ENCODE measurements at regions not wholly inside any gene's neighbourhood (a gene's known extent, or its start where the extent isn't known, plus 50 kb on each side); places are given as distances from the start of the nearest gene placed in this dataset.
"Not testable (repeated sequence)": the region's sequence is repeated elsewhere in the genome, so short reads cannot be mapped to it uniquely, and the experiment has no call there.

DNA sequence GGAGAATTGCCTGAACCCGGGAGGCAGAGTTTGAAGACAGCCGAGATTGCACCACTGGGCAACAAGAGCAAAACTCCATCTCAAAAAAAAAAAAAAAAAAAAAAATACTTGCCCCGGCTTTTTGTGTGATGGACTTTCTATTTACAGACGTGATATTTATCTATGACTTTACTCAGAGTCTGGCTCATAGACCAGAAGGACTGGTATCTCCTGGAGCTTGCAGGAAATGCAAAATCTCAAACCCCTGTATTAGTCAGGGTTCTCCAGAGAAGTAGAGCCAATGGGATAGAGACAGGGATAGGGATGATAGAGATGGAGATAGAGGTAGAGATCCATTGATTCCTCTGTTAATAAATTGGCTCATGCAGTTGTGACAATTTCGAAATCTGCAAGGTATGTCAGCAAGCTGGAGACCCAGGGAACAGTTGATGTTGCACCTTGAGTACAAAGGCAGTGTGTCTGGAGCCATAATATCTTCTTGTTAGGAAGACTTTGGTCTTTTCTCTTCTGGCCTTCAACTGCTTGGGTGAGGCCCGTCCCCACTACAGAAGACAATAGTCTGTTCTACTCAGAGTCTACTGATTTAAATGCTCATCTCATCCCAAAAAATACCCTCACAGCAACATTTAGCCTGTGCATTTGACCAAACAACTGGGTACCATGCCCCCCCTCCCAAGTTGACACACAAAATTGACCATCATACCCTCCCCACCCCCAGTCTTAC, 195.4 kb upstream of the MSX2 start:
- in situ Hi-C loops (cut with HindIII; ENCODE audit: low sequenced_read_pairs) = no loop called here

DNA sequence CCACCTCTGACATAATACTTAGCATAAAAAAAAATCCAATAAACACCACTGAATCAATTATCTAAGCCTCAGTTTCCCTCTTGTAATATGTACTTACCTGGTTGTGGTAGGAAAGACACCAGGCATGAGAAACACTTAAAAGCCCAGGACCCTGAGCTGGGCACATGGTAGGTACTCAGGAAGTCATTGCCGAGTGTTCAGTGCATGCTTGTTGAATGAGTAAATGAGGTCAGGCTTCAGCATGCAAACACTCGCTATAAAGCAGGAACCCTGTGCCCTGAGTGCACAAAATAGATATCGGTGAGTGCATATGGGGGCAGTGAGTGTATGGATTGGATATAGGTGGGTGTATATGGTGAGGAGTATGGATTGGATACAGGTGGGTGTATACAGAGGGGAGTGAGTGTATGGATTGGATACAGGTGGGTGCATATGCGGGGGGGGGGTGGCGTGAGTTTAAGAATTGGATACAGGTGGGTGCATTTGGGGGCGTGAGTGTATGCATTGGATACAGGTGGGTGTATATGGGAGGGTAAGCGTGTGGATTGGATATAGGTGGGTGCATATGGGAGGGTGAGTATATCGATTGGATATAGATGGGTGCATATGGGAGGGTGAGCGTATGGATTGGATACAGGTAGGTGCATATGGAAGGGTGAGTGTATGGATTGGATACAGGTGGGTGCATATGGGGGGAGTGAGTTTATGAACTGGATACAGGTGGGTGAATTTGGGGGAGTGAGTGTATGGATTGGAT, 194.3 kb upstream of the MSX2 start:
- in situ Hi-C loops (cut with HindIII; ENCODE audit: low sequenced_read_pairs) = no loop called here

- in situ Hi-C loops (cut with HindIII; ENCODE audit: low sequenced_read_pairs) = no loop called here
Observed at GRCh38 chr5:174531782-174532191, 192.6 kb upstream of the MSX2 start.

- in situ Hi-C loops (cut with HindIII; ENCODE audit: low sequenced_read_pairs) = no loop called here
Observed at GRCh38 chr5:174532455-174533453, 191.6 kb upstream of the MSX2 start.

- in situ Hi-C loops (cut with HindIII; ENCODE audit: low sequenced_read_pairs) = no loop called here
Observed at GRCh38 chr5:174533751-174534241, 190.6 kb upstream of the MSX2 start.

DNA sequence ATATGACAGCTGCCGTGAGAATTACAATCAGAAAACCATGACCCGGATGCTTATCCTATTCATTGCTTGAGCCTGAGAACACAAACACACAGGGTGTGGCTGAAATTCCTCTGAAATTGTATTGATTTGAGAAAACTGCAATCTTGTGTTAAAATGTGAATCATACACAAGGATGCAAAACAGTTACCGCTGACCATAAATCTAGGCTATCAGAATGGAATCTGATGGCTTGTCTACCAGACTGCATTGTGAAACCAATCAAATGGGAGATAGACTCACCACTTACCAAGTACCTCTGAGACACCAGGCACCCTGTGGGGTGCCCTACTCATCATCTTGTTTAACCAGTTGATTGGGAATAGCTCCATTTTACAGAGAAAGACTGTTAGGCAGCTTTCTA, 188.7 kb upstream of the MSX2 start:
- in situ Hi-C loops (cut with HindIII; ENCODE audit: low sequenced_read_pairs) = no loop called here

DNA sequence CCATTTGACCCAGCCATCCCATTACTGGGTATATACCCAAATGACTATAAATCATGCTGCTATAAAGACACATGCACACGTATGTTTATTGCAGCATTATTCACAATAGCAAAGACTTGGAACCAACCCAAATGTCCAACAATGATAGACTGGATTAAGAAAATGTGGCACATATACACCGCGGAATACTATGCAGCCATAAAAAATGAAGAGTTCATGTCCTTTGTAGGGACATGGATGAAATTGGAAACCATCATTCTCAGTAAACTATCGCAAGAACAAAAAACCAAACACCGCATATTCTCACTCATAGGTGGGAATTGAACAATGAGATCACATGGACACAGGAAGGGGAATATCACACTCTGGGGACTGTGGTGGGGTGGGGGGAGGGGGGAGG, 184.6 kb upstream of the MSX2 start:
- in situ Hi-C loops (cut with HindIII; ENCODE audit: low sequenced_read_pairs) = not testable (repeated sequence)

- in situ Hi-C loops (cut with HindIII; ENCODE audit: low sequenced_read_pairs) = no loop called here
Observed at GRCh38 chr5:174542037-174542436, 182.3 kb upstream of the MSX2 start.

DNA sequence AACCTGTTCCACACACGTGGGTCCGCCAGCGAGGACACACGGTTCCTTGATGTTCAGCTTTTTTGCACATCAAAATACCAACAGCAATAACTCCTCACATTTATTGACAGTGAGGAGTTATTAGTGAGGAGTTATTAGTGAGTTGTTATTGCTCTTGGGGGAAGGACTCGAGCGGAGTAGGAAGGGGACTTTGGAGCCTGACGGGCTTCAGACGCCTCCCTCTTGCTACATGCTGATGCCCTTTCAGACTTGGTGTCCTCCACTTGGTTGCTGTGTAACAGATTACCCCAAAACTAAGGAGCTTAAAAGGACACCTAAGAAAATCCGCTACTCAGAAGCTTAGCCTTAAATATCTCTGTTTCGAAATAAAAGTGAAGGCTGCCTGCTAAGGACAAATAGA, 181.9 kb upstream of the MSX2 start:
- in situ Hi-C loops (cut with HindIII; ENCODE audit: low sequenced_read_pairs) = no loop called here

GRCh38 chr5:174545926-174546325, 178.5 kb upstream of the MSX2 start:
- in situ Hi-C loops (cut with HindIII; ENCODE audit: low sequenced_read_pairs) = no loop called here

GRCh38 chr5:174547814-174548213, 176.6 kb upstream of the MSX2 start:
- in situ Hi-C loops (cut with HindIII; ENCODE audit: low sequenced_read_pairs) = no loop called here

GRCh38 chr5:174549254-174549653, 175.1 kb upstream of the MSX2 start:
- in situ Hi-C loops (cut with HindIII; ENCODE audit: low sequenced_read_pairs) = no loop called here

DNA sequence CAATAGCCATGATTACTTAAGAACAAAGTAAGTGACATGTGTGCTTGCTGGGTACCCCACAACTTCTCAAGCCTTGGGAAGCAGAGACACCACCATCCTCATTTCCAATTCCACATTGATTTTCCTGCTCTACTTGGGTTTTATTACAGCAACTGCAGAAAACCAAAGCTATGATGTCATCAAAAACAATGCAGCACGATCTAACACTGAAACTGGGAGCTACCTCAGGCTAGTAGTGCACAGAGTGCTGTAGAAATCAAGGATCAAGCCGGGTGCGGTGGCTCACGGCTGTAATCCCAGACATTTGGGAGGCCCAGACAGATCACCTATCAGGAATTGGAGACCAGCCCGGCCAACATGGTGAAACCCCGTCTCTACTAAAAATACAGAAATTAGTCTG, 174.4 kb upstream of the MSX2 start:
- in situ Hi-C loops (cut with HindIII; ENCODE audit: low sequenced_read_pairs) = no loop called here

DNA sequence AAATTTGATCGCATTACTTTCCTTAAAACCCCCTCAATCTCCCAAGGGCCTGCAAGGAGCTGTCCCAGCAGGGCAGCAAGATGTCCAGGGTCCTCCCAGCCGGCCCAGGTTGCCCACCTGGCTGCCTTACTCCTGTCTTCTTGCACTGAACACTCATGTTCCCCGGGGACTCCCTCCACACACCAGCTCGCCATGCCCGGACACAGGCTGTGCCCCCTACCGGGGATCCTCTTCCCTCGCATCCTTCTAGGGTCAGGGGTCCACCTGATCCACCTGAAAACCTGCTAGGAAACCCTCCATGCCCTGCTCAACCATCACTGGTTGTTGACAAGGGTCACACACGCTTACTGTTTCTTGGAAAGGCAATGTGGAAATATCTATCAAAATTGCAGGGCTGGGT, 172.0 kb upstream of the MSX2 start:
- in situ Hi-C loops (cut with HindIII; ENCODE audit: low sequenced_read_pairs) = no loop called here

DNA sequence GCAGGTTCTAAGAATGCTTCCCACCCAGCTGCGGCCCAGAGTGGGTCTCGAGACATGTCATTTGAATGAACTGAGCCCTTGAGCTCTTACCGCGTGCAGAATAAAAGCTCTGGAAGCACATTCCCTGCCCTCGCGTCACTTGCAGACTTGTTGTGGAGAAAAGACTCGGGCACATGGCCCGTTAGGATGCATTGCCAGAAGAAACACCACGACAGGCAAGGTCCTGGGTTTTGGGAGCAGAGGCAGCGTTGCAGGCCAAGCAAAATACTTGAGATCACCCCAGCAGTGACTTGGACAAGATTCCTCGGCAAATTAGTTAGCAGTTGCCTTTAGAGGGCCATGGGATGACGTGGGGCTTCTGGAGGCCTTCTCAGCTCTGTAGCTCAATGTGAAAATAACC, 170.8 kb upstream of the MSX2 start:
- in situ Hi-C loops (cut with HindIII; ENCODE audit: low sequenced_read_pairs) = no loop called here

GRCh38 chr5:174555726-174556125, 168.7 kb upstream of the MSX2 start:
- in situ Hi-C loops (cut with HindIII; ENCODE audit: low sequenced_read_pairs) = no loop called here

- in situ Hi-C loops (cut with HindIII; ENCODE audit: low sequenced_read_pairs) = no loop called here
Observed at GRCh38 chr5:174556756-174557155, 167.6 kb upstream of the MSX2 start.

DNA sequence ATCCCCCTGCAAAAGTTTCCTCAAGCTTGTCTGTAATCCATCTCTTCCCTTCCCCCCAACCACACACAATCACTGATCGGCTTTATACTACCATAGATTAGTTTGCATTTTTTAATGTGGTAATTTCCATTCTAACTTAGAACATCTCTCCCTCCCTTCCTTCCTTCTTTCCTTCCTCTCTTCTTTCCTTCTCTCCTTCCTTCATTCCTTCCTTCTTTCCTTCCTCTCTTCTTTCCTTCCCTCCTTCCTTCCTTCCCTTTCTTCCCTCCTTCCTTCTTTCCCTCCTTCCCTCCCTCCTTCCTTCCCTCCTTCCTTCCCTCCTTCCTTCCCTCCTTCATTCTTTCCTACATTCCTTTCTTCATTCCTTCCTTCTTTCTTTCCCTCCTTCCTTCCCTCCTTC, 166.2 kb upstream of the MSX2 start:
- in situ Hi-C loops (cut with HindIII; ENCODE audit: low sequenced_read_pairs) = no loop called here

DNA sequence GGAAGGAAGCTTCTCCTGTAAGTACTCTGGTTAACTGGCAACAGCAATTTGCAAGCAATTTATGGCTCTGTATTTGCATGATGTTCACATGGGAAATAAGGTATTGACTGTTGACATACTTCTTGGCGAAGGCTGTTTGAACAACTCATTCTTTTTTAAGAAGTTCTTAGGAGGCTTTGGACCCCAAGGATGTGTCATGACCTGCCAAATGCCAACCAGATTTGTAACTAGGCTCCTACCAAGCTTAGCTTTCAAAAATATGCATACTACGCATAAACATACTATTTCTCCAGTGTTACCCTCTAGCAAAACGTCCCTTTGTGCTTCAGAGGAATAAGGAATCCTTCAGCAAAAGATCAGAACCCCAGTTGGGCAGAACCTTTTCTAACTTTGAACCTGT, 165.2 kb upstream of the MSX2 start:
- in situ Hi-C loops (cut with HindIII; ENCODE audit: low sequenced_read_pairs) = no loop called here

- in situ Hi-C loops (cut with HindIII; ENCODE audit: low sequenced_read_pairs) = no loop called here
Observed at GRCh38 chr5:174559566-174560090, 164.8 kb upstream of the MSX2 start.

DNA sequence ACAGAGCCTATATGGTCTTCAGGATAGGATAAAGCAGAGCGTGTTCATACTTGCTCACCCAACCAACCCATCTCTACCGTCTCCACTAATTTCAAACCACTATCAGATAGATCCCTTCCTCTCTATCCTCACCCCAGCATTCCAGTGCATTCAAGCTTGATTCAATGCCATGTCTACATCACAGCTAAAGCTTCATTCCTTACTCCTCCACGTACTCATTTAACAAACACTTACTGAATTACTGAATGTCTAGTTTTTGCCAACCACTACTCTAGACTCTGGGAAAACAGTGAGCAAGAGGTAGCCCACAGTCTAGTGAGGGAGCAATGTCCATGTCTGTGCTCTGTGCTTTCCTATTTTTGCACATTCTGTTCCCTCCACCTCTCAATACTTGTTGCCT, 163.5 kb upstream of the MSX2 start:
- in situ Hi-C loops (cut with HindIII; ENCODE audit: low sequenced_read_pairs) = no loop called here

All from DLD1 (cell line).